Neural crest cell (in vitro differentiated cells): ENCODE measurements at regions not wholly inside any gene's neighbourhood (a gene's known extent, or its start where the extent isn't known, plus 50 kb on each side); places are given as distances from the start of the nearest gene placed in this dataset.
"Not testable (repeated sequence)": the region's sequence is repeated elsewhere in the genome, so short reads cannot be mapped to it uniquely, and the experiment has no call there.

Experiments
- DNase-seq: peaks from one replicate; pipeline ENCODE4 v3.0.0; 2021; ENCODE audit warnings: low read depth, mixed read lengths, low spot score
- H3K27ac Mint-ChIP-seq: one replicate; pipeline ENCODE4 v1.8.0; 2021; ENCODE audit warnings: mild to moderate bottlenecking, mixed read lengths; ENCODE audit not compliant: unreplicated experiment
- H3K27me3 Mint-ChIP-seq: 2 replicates; pipeline ENCODE4 v1.8.0; 2021; ENCODE audit warnings: low read depth, mild to moderate bottlenecking, mixed read lengths
- H3K36me3 Mint-ChIP-seq: 2 replicates; pipeline ENCODE4 v1.8.0; 2021; ENCODE audit warnings: low read depth, mild to moderate bottlenecking, mixed read lengths
- H3K4me1 Mint-ChIP-seq: 2 replicates; pipeline ENCODE4 v1.8.0; 2021; ENCODE audit warnings: mixed read lengths
- H3K4me3 Mint-ChIP-seq: one replicate; pipeline ENCODE4 v1.8.0; 2021; ENCODE audit warnings: mild to moderate bottlenecking, mixed read lengths
- H3K9me3 Mint-ChIP-seq: 2 replicates; pipeline ENCODE4 v1.8.0; 2021; ENCODE audit warnings: mixed read lengths
- CTCF ChIP-seq: fragments of 200-600 bp; sonication (generic); conservative IDR thresholded peaks from 2 replicates; pipeline ENCODE4 v1.5.0; 2021; ENCODE audit warnings: antibody characterized with exemption, mild to moderate bottlenecking

GRCh38 chr3:15982243-15982642 is 184.5 kb upstream of the ANKRD28 start:
- no peak for DNase-seq
- no peak overlapping the region for H3K4me3 Mint-ChIP-seq
- no peaks in the 10 kb centered on the region for H3K27me3 Mint-ChIP-seq
- H3K9me3 Mint-ChIP-seq = peaks cover 9% of the 10 kb centered on the region
- H3K27ac Mint-ChIP-seq = no peak overlapping the region
- no peak for TF ChIP-seq CTCF
- peaks cover 7% of the 10 kb centered on the region for H3K36me3 Mint-ChIP-seq
- H3K4me1 Mint-ChIP-seq = peaks cover 15% of the 10 kb centered on the region

GRCh38 chr3:15982667-15983196 is 185.0 kb upstream of the ANKRD28 start:
- no peaks in the 10 kb centered on the region for H3K27me3 Mint-ChIP-seq
- peaks cover 9% of the 10 kb centered on the region for H3K36me3 Mint-ChIP-seq
- peaks cover 15% of the 10 kb centered on the region for H3K4me1 Mint-ChIP-seq
- no peak for TF ChIP-seq CTCF
- no peak overlapping the region for H3K4me3 Mint-ChIP-seq
- no peak overlapping the region for H3K27ac Mint-ChIP-seq
- peaks cover 12% of the 10 kb centered on the region for H3K9me3 Mint-ChIP-seq
- no peak for DNase-seq

- Mint-ChIP-seq H3K4me3 (no peak overlapping the region), H3K27ac (no peak overlapping the region), H3K27me3 (no peaks in the 10 kb centered on the region), H3K36me3 (peaks cover 9% of the 10 kb centered on the region), H3K9me3 (peaks cover 12% of the 10 kb centered on the region), H3K4me1 (peaks cover 15% of the 10 kb centered on the region)
- DNase-seq = no peak
- no peak for TF ChIP-seq CTCF
Measured at GRCh38 chr3:15983232-15983631, 185.5 kb upstream of the ANKRD28 start.

GRCh38 chr3:15983693-15984092 is 185.9 kb upstream of the ANKRD28 start:
- no peak for DNase-seq
- H3K27ac Mint-ChIP-seq = no peak overlapping the region
- peaks cover 15% of the 10 kb centered on the region for H3K9me3 Mint-ChIP-seq
- no peaks in the 10 kb centered on the region for H3K27me3 Mint-ChIP-seq
- H3K4me3 Mint-ChIP-seq = no peak overlapping the region
- H3K4me1 Mint-ChIP-seq = peaks cover 15% of the 10 kb centered on the region
- H3K36me3 Mint-ChIP-seq = peaks cover 13% of the 10 kb centered on the region
- no peak for TF ChIP-seq CTCF

- Mint-ChIP-seq H3K4me3 (no peak overlapping the region), H3K4me1 (no peaks in the 10 kb centered on the region), H3K9me3 (peaks cover 27% of the 10 kb centered on the region), H3K27ac (no peak overlapping the region), H3K36me3 (peaks cover 24% of the 10 kb centered on the region), H3K27me3 (no peaks in the 10 kb centered on the region)
- DNase-seq = no peak
- TF ChIP-seq CTCF = peak; percentile 30
Measured at GRCh38 chr3:15989419-15989818, 185.1 kb upstream of the GALNT15 start.

GRCh38 chr3:15993660-15994059 is 180.8 kb upstream of the GALNT15 start:
- H3K27me3 Mint-ChIP-seq, H3K4me3 Mint-ChIP-seq, H3K4me1 Mint-ChIP-seq, H3K27ac Mint-ChIP-seq, DNase-seq: not testable (repeated sequence)
- H3K36me3 Mint-ChIP-seq = peaks cover 11% of the 10 kb centered on the region
- peaks cover 15% of the 10 kb centered on the region for H3K9me3 Mint-ChIP-seq

- H3K4me1 Mint-ChIP-seq, H3K36me3 Mint-ChIP-seq, H3K27ac Mint-ChIP-seq, H3K4me3 Mint-ChIP-seq, DNase-seq, H3K9me3 Mint-ChIP-seq, H3K27me3 Mint-ChIP-seq: not testable (repeated sequence)
Measured at GRCh38 chr3:15996496-15996895, 178.0 kb upstream of the GALNT15 start.
